Natural killer cell (primary cell): ENCODE measurements at regions not wholly inside any gene's neighbourhood (a gene's known extent, or its start where the extent isn't known, plus 50 kb on each side); places are given as distances from the start of the nearest gene placed in this dataset.
"Not testable (repeated sequence)": the region's sequence is repeated elsewhere in the genome, so short reads cannot be mapped to it uniquely, and the experiment has no call there.

ENCODE experiments used
- ATAC-seq, 3 donors: fragments of 150-1000 bp in 2 of 3; fragments of 200-7000 bp in 1 of 3; cut with Tn5 transposase; 1 replicate in 1 of 3; 2 replicates in 2 of 3; pipeline ENCODE4 v1.10.0; 2021; ENCODE audit warnings: mild to moderate bottlenecking in 2 of 3, moderate library complexity in 2 of 3
- DNase-seq, 2 donors: peaks; one replicate each; pipeline versions ENCODE4 v3.0.0 to v3.0.0-alpha.2; 2013 to 2021; ENCODE audit warnings: mixed read lengths in 1 of 2
- H3K27ac ChIP-seq: one replicate; pipeline ENCODE4 v1.5.1; 2013; ENCODE audit warnings: mild to moderate bottlenecking, low read length
- H3K27me3 ChIP-seq: one replicate; pipeline ENCODE4 v1.6.1; 2013; ENCODE audit warnings: low read length; ENCODE audit not compliant: control insufficient read depth, insufficient read depth
- H3K36me3 ChIP-seq: one replicate; pipeline ENCODE4 v1.6.1; 2013; ENCODE audit warnings: low read length; ENCODE audit not compliant: control insufficient read depth, insufficient read depth
- H3K4me1 ChIP-seq: one replicate; pipeline ENCODE4 v1.6.1; 2013; ENCODE audit warnings: low read length; ENCODE audit not compliant: control insufficient read depth, insufficient read depth
- H3K4me3 ChIP-seq: one replicate; pipeline ENCODE4 v1.5.1; 2013; ENCODE audit warnings: low read length
- H3K9me3 ChIP-seq: one replicate; pipeline ENCODE4 v1.6.1; 2013; ENCODE audit warnings: low read length; ENCODE audit not compliant: control insufficient read depth, insufficient read depth
- H3K27ac Mint-ChIP-seq, 2 donors: one replicate each; pipeline ENCODE4 v1.8.0; 2022; ENCODE audit warnings: mild to moderate bottlenecking in 2 of 2, mixed read lengths in 2 of 2, moderate library complexity in 1 of 2
- H3K27me3 Mint-ChIP-seq, 2 donors: one replicate each; pipeline ENCODE4 v1.8.0; 2022; ENCODE audit warnings: low read depth in 2 of 2, mixed read lengths in 2 of 2
- H3K36me3 Mint-ChIP-seq: one replicate; pipeline ENCODE4 v1.8.0; 2022; ENCODE audit warnings: mixed read lengths
- H3K4me1 Mint-ChIP-seq, 2 donors: one replicate each; pipeline ENCODE4 v1.8.0; 2022; ENCODE audit warnings: mixed read lengths in 2 of 2
- H3K4me3 Mint-ChIP-seq: one replicate; pipeline ENCODE4 v1.8.0; 2022; ENCODE audit warnings: mild to moderate bottlenecking, moderate library complexity, mixed read lengths
- H3K9me3 Mint-ChIP-seq, 2 donors: one replicate each; pipeline ENCODE4 v1.8.0; 2022; ENCODE audit warnings: mixed read lengths in 2 of 2
- CTCF ChIP-seq: fragments of 200-600 bp; IDR thresholded peaks from one replicate; pipeline ENCODE4 v1.8.0; 2022; ENCODE audit warnings: antibody characterized with exemption
- WGBS: methylation state at CpG from one replicate; pipeline ENCODE4 v1.1.7; 2013; ENCODE audit warnings: missing lambda C conversion rate; ENCODE audit not compliant: insufficient coverage; 5-methylcytosine and 5-hydroxymethylcytosine counted together
- intact Hi-C: fragments of 100-400 bp; cut with micrococcal nuclease; formaldehyde crosslinking; loops from one replicate; pipeline ENCODE4 v1.14.2; 2022

DNA sequence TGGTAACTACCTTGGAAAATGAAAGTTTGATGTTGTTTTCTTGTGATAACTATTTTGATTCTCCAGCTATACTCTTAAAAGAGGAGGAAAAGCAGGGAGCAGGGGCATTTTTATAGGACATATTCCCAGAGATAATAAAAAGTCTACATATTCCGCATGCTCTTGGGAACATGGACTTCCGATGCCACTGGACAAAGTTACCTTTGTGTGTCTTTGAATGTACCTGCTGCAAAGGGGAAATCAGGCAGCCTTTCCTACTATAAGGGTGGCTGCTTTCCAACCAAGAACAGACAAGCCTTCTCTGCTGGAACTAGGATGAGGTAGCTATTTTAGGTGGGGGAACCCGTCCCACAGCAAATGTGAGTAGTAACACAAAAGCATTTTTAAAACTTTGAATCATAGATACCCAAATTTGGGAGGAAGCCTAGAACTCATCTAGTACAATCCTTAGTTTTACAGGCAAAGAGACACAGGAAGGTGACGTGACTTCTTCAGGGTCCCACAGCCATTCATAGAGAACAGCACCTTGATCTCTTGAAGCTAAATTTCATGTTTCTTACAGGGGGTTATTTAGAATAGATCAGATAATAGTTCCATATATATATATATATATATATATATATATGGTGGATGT is 179.9 kb downstream of the FASLG start:
- H3K27me3 Mint-ChIP-seq = peaks cover 0 to 4% of the 10 kb centered on the region in 2 donors
- no peak overlapping the region for H3K4me3 ChIP-seq
- H3K27me3 ChIP-seq = no peaks in the 10 kb centered on the region
- intact Hi-C loops = no loop called here
- H3K4me1 Mint-ChIP-seq = peaks cover 10% of the 10 kb centered on the region in 2 donors
- DNase-seq (no peak), ATAC-seq (no peak)
- H3K36me3 Mint-ChIP-seq = no peaks in the 10 kb centered on the region
- H3K36me3 ChIP-seq = no peaks in the 10 kb centered on the region
- no peaks in the 10 kb centered on the region for H3K9me3 ChIP-seq
- no peak overlapping the region for H3K27ac Mint-ChIP-seq
- peaks cover 5% of the 10 kb centered on the region for H3K4me1 ChIP-seq
- peak overlapping the region; percentile 11 for H3K27ac ChIP-seq
- H3K9me3 Mint-ChIP-seq = no peaks in the 10 kb centered on the region
- H3K4me3 Mint-ChIP-seq = no peak overlapping the region
- WGBS = 95% methylated on average over 4 of the region's 4 CpGs
- no peak for TF ChIP-seq CTCF

- H3K36me3 Mint-ChIP-seq, H3K36me3 ChIP-seq, H3K9me3 ChIP-seq, H3K4me1 ChIP-seq, H3K4me3 ChIP-seq, H3K27ac Mint-ChIP-seq, DNase-seq, H3K9me3 Mint-ChIP-seq, H3K27ac ChIP-seq, H3K27me3 ChIP-seq, intact Hi-C loops, H3K4me3 Mint-ChIP-seq, ATAC-seq, H3K27me3 Mint-ChIP-seq: not testable (repeated sequence)
- peaks cover 10% of the 10 kb centered on the region in 2 donors for H3K4me1 Mint-ChIP-seq
- 98% methylated on average over 8 of the region's 8 CpGs for WGBS
These were observed 180.7 kb downstream of the FASLG start for GRCh38 chr1:172839639-172840038.

DNA sequence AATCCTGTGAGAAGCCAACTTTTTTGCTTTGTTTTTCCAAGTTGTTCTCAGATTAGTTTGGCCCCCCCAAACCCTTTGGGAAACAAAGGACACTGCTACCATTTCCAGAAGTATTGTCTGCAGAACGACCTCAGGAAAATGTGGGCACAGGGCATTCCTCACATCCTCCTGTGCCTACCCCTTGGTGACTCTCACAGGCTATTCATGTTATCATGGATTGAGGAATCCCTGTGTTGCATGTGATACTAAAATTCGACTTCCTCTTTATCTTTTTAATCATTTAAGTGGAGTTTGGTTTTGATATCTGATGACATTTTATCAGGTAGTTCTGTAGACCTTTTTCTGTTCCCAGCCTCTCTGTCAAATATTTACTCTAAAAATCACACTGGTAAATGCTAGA is 184.5 kb downstream of the FASLG start:
- peaks cover 14 to 16% of the 10 kb centered on the region in 2 donors for H3K4me1 Mint-ChIP-seq
- Histone ChIP-seq H3K27ac (no peak overlapping the region), H3K4me1 (peaks cover 11% of the 10 kb centered on the region), H3K4me3 (no peak overlapping the region), H3K27me3 (no peaks in the 10 kb centered on the region), H3K36me3 (no peaks in the 10 kb centered on the region), H3K9me3 (no peaks in the 10 kb centered on the region)
- H3K27me3 Mint-ChIP-seq = peaks cover 0 to 4% of the 10 kb centered on the region in 2 donors
- no peak for TF ChIP-seq CTCF
- H3K36me3 Mint-ChIP-seq = no peaks in the 10 kb centered on the region
- no peak overlapping the region for H3K27ac Mint-ChIP-seq
- no peak overlapping the region for H3K4me3 Mint-ChIP-seq
- no peaks in the 10 kb centered on the region for H3K9me3 Mint-ChIP-seq
- WGBS = 80% methylated on average over 1 of the region's 2 CpGs
- ATAC-seq (no peak), DNase-seq (no peak)
- intact Hi-C loops = no loop called here

- H3K4me3 Mint-ChIP-seq = no peak overlapping the region
- H3K9me3 ChIP-seq = no peaks in the 10 kb centered on the region
- no peak overlapping the region for H3K27ac ChIP-seq
These were observed 186.5 kb downstream of the FASLG start for GRCh38 chr1:172845371-172845770.

More at GRCh38 chr1:172845371-172845770, 186.5 kb downstream of the FASLG start:
- H3K4me3 ChIP-seq = no peak overlapping the region
- WGBS = 5% methylated on average over 2 of the region's 2 CpGs
- Mint-ChIP-seq H3K27me3 (peaks cover 0 to 4% of the 10 kb centered on the region in 2 donors), H3K27ac (no peak overlapping the region), H3K9me3 (no peaks in the 10 kb centered on the region), H3K4me1 (peaks cover 8 to 10% of the 10 kb centered on the region in 2 donors), H3K36me3 (no peaks in the 10 kb centered on the region)
- peak; percentile 74 to 85 (median 74) for ATAC-seq
- H3K36me3 ChIP-seq = no peaks in the 10 kb centered on the region
- H3K4me1 ChIP-seq = peaks cover 6% of the 10 kb centered on the region
- DNase-seq = peak in 1 of 2 donors; percentile 71
- intact Hi-C loops = no loop called here
- no peak for TF ChIP-seq CTCF
- no peaks in the 10 kb centered on the region for H3K27me3 ChIP-seq
